ENCODE measurements at regions not wholly inside any gene's neighbourhood (a gene's known extent, or its start where the extent isn't known, plus 50 kb on each side); places are given as distances from the start of the nearest gene placed in this dataset.

DNA sequence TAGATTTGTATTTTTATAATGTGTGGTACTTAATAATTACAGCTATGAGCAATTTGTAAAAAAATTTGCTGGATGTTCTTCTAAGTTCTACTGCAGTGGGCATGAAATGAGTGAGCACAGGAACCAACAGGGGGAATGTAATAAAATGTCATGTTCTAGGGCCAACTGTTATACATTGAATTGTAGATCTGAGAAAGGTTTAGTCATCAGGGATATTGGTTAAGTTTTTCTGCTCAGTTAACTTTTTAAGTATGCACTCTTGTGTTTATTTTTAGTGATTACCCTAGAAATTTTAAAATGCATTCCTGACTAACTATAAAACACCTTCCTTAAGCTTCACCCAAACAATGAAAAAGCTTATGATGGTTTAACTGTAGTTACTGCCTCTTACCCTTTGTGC, 101.8 kb downstream of the CAND1 start:
- H3K4me3 ChIP-seq (ENCODE audit: low read depth, low read length) = no peak overlapping the region
- in situ Hi-C loops (cut with HindIII; ENCODE audit: low sequenced_read_pairs) = no loop called here
- TF ChIP-seq, protein P1, sequence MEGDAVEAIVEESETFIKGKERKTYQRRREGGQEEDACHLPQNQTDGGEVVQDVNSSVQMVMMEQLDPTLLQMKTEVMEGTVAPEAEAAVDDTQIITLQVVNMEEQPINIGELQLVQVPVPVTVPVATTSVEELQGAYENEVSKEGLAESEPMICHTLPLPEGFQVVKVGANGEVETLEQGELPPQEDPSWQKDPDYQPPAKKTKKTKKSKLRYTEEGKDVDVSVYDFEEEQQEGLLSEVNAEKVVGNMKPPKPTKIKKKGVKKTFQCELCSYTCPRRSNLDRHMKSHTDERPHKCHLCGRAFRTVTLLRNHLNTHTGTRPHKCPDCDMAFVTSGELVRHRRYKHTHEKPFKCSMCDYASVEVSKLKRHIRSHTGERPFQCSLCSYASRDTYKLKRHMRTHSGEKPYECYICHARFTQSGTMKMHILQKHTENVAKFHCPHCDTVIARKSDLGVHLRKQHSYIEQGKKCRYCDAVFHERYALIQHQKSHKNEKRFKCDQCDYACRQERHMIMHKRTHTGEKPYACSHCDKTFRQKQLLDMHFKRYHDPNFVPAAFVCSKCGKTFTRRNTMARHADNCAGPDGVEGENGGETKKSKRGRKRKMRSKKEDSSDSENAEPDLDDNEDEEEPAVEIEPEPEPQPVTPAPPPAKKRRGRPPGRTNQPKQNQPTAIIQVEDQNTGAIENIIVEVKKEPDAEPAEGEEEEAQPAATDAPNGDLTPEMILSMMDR (IDR thresholded peaks at IDR 0.05; ENCODE audit: low read depth, low read length, missing control alignments) = no peak
- no peak for DNase-seq (ENCODE audit: low read depth)

DNA sequence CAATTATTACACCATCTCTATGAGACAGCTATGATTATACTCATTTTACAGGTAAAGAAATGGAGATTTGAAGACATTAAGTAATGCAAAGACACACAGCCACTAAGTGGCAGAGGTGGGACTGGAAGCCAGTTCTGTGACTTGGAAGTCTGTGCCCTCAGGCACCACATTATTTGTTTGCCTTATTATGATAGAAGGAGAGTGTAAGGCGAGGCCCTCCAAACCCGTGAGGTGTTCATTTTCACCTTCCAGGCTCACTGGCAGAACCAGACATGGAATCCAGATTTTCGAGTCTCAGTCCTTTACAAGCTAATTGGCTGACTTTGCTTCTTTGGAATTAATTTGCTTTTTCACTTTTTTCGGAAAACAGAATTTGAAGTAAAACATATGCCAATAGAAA, 107.9 kb downstream of the CAND1 start:
- TF ChIP-seq, protein P1 (IDR thresholded peaks at IDR 0.05; ENCODE audit: low read depth, low read length, missing control alignments) = no peak
- in situ Hi-C loops (cut with HindIII; ENCODE audit: low sequenced_read_pairs) = no loop called here
- H3K4me3 ChIP-seq (ENCODE audit: low read depth, low read length) = no peak overlapping the region
- no peak for DNase-seq (ENCODE audit: low read depth)

DNA sequence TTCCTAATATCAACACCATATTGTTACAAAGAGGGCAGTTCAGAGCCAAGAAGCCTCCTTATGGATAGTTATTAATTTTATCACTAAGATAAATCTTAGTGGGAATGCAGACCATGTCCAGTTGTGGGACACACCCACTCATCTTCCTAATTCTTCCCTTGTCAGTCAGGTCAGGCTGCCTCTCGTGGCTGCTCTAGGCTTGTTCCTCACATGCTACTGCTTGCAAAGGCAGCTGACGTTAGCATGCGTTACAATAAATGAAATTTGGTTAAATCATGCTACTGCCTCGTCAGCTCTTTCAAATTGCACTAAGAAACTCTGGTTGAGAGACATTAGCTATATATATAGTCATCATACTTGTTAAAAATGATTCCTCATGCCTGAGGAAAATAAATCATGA, 108.4 kb downstream of the CAND1 start:
- in situ Hi-C loops (cut with HindIII; ENCODE audit: low sequenced_read_pairs) = no loop called here
- no peak for DNase-seq (ENCODE audit: low read depth)
- TF ChIP-seq, protein P1 (IDR thresholded peaks at IDR 0.05; ENCODE audit: low read depth, low read length, missing control alignments) = no peak
- H3K4me3 ChIP-seq (ENCODE audit: low read depth, low read length) = no peak overlapping the region

DNA sequence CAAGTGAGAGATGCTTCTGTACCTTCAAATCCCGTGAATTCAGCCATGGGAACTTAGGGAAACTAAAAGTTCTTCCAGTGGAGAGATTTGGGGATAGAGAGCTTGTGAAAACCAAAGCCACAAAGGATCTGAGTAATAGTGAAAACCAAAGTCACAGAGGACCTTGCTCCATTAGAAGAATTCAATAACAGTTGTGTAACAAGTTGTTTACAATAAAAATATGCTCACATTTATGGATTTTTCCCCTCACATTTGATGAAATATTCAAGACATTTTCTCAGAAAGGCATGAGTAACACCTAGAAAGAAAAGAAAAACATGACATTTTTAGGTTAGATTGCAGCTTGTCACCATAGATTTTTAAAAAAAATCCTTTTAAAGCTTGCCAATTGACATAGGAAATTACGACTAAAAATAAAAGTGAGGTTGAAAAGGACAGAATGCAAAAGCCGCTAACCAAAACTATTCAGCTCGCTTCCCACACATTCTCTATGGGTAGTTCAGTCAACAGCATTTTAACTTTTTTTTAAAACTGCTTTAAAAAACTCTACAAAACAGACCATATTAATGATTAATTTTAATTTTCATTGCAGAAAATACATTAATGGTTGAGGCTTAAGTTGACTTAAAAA, 113.2 kb downstream of the CAND1 start:
- TF ChIP-seq, protein P1 (IDR thresholded peaks at IDR 0.05; ENCODE audit: low read depth, low read length, missing control alignments) = no peak
- no peak for DNase-seq (ENCODE audit: low read depth)
- H3K4me3 ChIP-seq (ENCODE audit: low read depth, low read length) = no peak overlapping the region
- in situ Hi-C loops (cut with HindIII; ENCODE audit: low sequenced_read_pairs) = no loop called here

DNA sequence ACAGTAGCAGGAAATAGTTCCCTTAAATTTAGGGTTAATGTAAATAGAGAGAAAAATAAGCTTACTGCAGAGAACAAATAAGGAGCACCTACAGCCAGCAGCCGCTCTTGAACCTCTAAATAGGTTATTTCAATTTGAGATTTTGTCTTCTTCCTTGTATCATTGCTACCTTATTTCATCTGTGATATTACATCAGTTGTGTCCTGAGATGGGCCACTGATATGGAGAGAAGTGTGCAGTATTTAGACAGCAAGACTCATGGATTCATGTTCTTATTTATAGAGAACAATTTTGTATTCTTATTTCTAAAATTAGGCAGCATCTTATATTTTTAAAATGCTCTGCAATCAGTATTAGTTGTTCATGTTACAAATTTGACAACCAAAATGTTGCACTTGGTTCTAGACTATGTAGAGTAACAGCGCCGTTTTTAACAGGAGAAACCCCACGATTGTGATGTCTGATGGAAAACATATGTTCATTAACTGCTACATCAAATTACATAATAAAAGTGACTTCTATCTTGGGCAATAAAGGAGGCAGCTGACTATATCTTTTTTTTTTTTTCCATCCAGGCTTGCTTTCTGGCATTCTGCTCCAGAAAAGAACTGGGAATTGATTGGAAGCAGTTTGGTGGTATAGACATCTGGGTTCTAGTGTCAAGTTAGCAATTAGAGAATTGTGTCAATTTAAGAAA, 117.9 kb downstream of the CAND1 start:
- in situ Hi-C loops (cut with HindIII; ENCODE audit: low sequenced_read_pairs) = no loop called here
- no peak overlapping the region for H3K4me3 ChIP-seq (ENCODE audit: low read depth, low read length)
- DNase-seq (ENCODE audit: low read depth) = no peak
- TF ChIP-seq, protein P1 (IDR thresholded peaks at IDR 0.05; ENCODE audit: low read depth, low read length, missing control alignments) = no peak

DNA sequence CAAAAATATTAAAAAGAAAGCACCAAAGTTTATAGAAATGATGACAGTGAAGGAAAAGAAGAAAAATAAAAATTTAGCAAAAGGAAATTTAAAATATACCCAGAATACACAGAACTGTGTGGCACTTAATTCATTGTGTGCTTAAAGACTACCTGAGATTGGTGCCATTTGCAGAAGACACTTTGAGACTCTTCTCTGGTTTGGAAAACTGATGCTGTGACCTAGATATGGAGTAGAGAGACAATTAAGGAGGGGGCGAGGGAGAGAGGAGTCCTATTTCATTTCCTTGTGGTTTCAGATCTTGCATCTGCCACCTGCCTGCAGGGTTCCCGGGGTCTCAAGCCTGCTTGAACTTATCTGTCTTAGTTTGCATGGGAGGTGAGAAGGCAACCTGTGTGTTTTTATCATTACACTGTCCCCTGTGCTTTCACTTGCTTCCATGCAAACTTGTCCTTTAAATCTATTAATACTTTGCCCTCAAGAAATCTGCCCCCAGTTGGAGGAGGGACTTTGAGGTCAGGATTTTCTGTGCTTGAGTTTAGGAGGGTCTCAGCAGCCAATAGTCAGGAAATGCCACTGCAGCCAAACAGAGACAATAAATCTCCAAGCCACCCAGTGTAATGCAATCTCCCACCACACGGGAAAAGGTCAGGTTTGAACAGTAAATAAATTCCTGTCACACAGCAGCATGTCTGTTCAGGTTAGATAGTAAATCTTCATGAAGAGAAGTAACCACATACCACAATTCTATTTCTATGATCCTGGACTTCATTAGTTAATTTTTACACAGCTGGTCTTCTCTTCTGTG, 119.4 kb downstream of the CAND1 start:
- DNase-seq (ENCODE audit: low read depth) = no peak
- TF ChIP-seq, protein P1 (IDR thresholded peaks at IDR 0.05; ENCODE audit: low read depth, low read length, missing control alignments) = peak; percentile 32
- H3K4me3 ChIP-seq (ENCODE audit: low read depth, low read length) = no peak overlapping the region
- in situ Hi-C loops (cut with HindIII; ENCODE audit: low sequenced_read_pairs) = no loop called here

Measured in astrocyte of the cerebellum (primary cell).